Transverse colon (tissue), 4 donors: ENCODE measurements at regions not wholly inside any gene's neighbourhood (a gene's known extent, or its start where the extent isn't known, plus 50 kb on each side); places are given as distances from the start of the nearest gene placed in this dataset.

Experiments used
- EP300 ChIP-seq: sonication (generic); formaldehyde crosslinking; IDR thresholded peaks from one replicate; pipeline ENCODE4 v1.6.1; 2017; ENCODE audit warnings: antibody characterized with exemption, low read depth
- POLR2A ChIP-seq: fragments of 450-650 bp; IDR thresholded peaks from one replicate; pipeline ENCODE4 v1.6.1; 2016; ENCODE audit warnings: antibody characterized with exemption, mild to moderate bottlenecking, moderate library complexity
- POLR2AphosphoS5 ChIP-seq, 3 donors: sonication (generic); formaldehyde crosslinking; IDR thresholded peaks; one replicate each; pipeline ENCODE4 v1.6.1; 2016; ENCODE audit warnings: antibody characterized with exemption in 3 of 3
- TF ChIP-seq, protein P1 (sequence below), 5 experiments: fragments of 200-600 bp in 3 of 5; fragments of 450-650 bp in 2 of 5; sonication (generic) in 3 of 5; IDR thresholded peaks; 1 replicate in 2 of 5; 2 replicates in 3 of 5; pipeline ENCODE4 v1.5.1; 2016 to 2017; ENCODE audit warnings: antibody characterized with exemption in 5 of 5, inconsistent platforms in 3 of 5, mild to moderate bottlenecking in 2 of 5, moderate library complexity in 1 of 5

DNA sequence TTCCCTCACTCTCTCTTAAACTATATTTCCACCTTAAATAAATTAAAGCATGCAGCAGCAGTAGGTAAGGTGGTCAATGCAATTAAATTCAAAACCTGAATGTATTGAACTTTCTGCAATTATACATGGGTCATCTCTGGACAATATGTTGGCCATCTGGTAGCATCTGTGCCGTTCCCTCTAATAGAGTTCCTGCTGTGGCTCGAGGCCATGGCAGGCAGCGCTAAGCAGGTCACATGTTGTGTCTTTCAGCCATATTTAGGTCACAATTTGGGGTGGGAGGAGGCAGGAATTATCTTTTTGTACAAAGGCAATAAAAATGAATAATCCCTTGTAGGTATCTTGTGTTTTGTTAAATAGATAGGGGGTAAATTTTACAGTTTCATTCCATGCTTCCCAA lies 676.2 kb downstream of the ZEB2 start:
- TF ChIP-seq, protein P1, sequence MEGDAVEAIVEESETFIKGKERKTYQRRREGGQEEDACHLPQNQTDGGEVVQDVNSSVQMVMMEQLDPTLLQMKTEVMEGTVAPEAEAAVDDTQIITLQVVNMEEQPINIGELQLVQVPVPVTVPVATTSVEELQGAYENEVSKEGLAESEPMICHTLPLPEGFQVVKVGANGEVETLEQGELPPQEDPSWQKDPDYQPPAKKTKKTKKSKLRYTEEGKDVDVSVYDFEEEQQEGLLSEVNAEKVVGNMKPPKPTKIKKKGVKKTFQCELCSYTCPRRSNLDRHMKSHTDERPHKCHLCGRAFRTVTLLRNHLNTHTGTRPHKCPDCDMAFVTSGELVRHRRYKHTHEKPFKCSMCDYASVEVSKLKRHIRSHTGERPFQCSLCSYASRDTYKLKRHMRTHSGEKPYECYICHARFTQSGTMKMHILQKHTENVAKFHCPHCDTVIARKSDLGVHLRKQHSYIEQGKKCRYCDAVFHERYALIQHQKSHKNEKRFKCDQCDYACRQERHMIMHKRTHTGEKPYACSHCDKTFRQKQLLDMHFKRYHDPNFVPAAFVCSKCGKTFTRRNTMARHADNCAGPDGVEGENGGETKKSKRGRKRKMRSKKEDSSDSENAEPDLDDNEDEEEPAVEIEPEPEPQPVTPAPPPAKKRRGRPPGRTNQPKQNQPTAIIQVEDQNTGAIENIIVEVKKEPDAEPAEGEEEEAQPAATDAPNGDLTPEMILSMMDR (IDR thresholded peaks at IDR 0.05), result no peak
- no peak for TF ChIP-seq POLR2A
- no peak for TF ChIP-seq EP300
- no peak for TF ChIP-seq POLR2AphosphoS5 (IDR thresholded peaks at IDR 0.05)
